SU-DHL-6 (cell line): ENCODE measurements at regions not wholly inside any gene's neighbourhood (a gene's known extent, or its start where the extent isn't known, plus 50 kb on each side); places are given as distances from the start of the nearest gene placed in this dataset.

Source experiments
- H2AFZ ChIP-seq: fragments of 200-600 bp; sonication (generic); 2 replicates; pipeline ENCODE4 v1.6.1; 2014; ENCODE audit warnings: low read depth, mild to moderate bottlenecking, moderate library complexity, mixed read lengths, antibody characterized with exemption, low read length; ENCODE audit not compliant: severe bottlenecking
- H3F3A ChIP-seq: fragments of 200-600 bp; shearing (Covaris generic); 2 replicates; pipeline ENCODE4 v1.6.0; 2016; ENCODE audit warnings: antibody characterized with exemption, mild to moderate bottlenecking; ENCODE audit not compliant: insufficient read depth
- H3K27ac ChIP-seq: fragments of 200-600 bp; sonication (generic); 2 replicates; pipeline ENCODE4 v1.5.1; 2016; ENCODE audit warnings: low read depth, mild to moderate bottlenecking, low read length, moderate library complexity, mixed read lengths
- H3K27me3 ChIP-seq: fragments of 200-600 bp; sonication (generic), shearing (Covaris generic); 2 replicates; pipeline ENCODE4 v1.6.0; 2014; ENCODE audit warnings: mild to moderate bottlenecking, low read length
- H3K36me3 ChIP-seq: fragments of 200-600 bp; sonication (generic); 2 replicates; pipeline ENCODE4 v1.6.1; 2014; ENCODE audit warnings: mild to moderate bottlenecking, low read length, mixed read lengths
- H3K4me2 ChIP-seq: fragments of 300-600, 200-600 bp; shearing (Covaris generic), sonication (generic); 2 replicates; pipeline ENCODE4 v1.6.0; 2014; ENCODE audit warnings: low read length, low read depth, mild to moderate bottlenecking; ENCODE audit not compliant: poor library complexity, severe bottlenecking
- H3K4me3 ChIP-seq: fragments of 200-600 bp; sonication (generic); 2 replicates; pipeline ENCODE4 v1.5.1; 2014; ENCODE audit warnings: antibody characterized with exemption, low read length, mild to moderate bottlenecking, mixed read lengths; ENCODE audit not compliant: insufficient read depth, poor library complexity, severe bottlenecking
- H3K79me2 ChIP-seq: fragments of 200-600 bp; sonication (generic); 2 replicates; pipeline ENCODE4 v1.6.1; 2014; ENCODE audit warnings: mild to moderate bottlenecking, low read length, moderate library complexity; ENCODE audit not compliant: insufficient read depth
- H3K9ac ChIP-seq: fragments of 200-600 bp; sonication (generic); 2 replicates; pipeline ENCODE4 v1.7.0; 2014; ENCODE audit warnings: mild to moderate bottlenecking, low read length
- H3K9me2 ChIP-seq: fragments of 200-600 bp; sonication (generic); replicated peaks from 2 replicates; pipeline ENCODE4 v1.6.1; 2014; ENCODE audit warnings: low read length; ENCODE audit not compliant: insufficient read depth
- H3K9me3 ChIP-seq: fragments of 200-600 bp; sonication (generic); 2 replicates; pipeline ENCODE4 v1.6.1; 2014; ENCODE audit warnings: low read length, mixed read lengths; ENCODE audit not compliant: insufficient read depth
- H4K20me1 ChIP-seq: fragments of 200-600 bp; sonication (generic); 2 replicates; pipeline ENCODE4 v1.6.1; 2014; ENCODE audit warnings: low read depth, mild to moderate bottlenecking, antibody characterized with exemption, low read length, moderate library complexity, mixed read lengths
- EZH2phosphoT487 ChIP-seq: fragments of 200-600 bp; sonication (generic), shearing (Covaris generic); conservative IDR thresholded peaks from 2 replicates; pipeline ENCODE4 v1.6.1; 2018; ENCODE audit warnings: mild to moderate bottlenecking, antibody characterized with exemption, low read length, moderate library complexity, mixed read lengths
- TF ChIP-seq, protein P1 (sequence below): fragments of 200-600 bp; sonication (generic); IDR thresholded peaks from one replicate; pipeline ENCODE4 v1.5.1; 2017; ENCODE audit warnings: antibody characterized with exemption, mild to moderate bottlenecking, low read length, moderate library complexity; ENCODE audit not compliant: insufficient read depth, poor library complexity, severe bottlenecking

DNA sequence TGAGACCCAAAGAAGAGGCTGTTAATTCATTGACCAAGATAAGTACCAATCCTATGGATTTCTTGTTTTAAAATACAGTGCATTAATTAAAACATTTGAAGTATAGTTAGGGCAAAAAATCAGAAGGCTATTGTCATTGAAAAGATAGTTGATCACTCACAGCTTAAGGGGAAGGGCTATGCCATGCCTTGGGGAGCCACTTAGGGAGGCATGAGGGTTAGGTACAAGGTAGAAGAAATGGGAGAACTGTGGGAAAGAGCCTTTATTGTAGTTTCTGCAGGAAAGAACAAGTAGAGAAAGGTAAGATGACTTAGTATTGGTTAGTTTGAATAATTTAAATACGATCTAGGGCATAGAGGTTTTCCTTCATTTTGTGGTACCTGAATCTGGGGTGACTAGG, 1285.5 kb upstream of the TMEFF2 start:
- H3K79me2 ChIP-seq = no peaks in the 10 kb centered on the region
- no peak overlapping the region for H3K4me3 ChIP-seq
- no peak overlapping the region for H3K4me2 ChIP-seq
- no peaks in the 10 kb centered on the region for H3K36me3 ChIP-seq
- no peaks in the 10 kb centered on the region for H3F3A ChIP-seq
- H3K9me3 ChIP-seq = no peaks in the 10 kb centered on the region
- H3K9me2 ChIP-seq = no peaks in the 10 kb centered on the region; the same call in 1 of the 2 replicates
- no peak overlapping the region for H3K27ac ChIP-seq
- no peak overlapping the region for H3K9ac ChIP-seq
- no peak overlapping the region for H2AFZ ChIP-seq
- no peaks in the 10 kb centered on the region for H3K27me3 ChIP-seq
- TF ChIP-seq EZH2phosphoT487 = no peak
- TF ChIP-seq, protein P1, sequence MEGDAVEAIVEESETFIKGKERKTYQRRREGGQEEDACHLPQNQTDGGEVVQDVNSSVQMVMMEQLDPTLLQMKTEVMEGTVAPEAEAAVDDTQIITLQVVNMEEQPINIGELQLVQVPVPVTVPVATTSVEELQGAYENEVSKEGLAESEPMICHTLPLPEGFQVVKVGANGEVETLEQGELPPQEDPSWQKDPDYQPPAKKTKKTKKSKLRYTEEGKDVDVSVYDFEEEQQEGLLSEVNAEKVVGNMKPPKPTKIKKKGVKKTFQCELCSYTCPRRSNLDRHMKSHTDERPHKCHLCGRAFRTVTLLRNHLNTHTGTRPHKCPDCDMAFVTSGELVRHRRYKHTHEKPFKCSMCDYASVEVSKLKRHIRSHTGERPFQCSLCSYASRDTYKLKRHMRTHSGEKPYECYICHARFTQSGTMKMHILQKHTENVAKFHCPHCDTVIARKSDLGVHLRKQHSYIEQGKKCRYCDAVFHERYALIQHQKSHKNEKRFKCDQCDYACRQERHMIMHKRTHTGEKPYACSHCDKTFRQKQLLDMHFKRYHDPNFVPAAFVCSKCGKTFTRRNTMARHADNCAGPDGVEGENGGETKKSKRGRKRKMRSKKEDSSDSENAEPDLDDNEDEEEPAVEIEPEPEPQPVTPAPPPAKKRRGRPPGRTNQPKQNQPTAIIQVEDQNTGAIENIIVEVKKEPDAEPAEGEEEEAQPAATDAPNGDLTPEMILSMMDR = no peak
- H4K20me1 ChIP-seq = no peaks in the 10 kb centered on the region

DNA sequence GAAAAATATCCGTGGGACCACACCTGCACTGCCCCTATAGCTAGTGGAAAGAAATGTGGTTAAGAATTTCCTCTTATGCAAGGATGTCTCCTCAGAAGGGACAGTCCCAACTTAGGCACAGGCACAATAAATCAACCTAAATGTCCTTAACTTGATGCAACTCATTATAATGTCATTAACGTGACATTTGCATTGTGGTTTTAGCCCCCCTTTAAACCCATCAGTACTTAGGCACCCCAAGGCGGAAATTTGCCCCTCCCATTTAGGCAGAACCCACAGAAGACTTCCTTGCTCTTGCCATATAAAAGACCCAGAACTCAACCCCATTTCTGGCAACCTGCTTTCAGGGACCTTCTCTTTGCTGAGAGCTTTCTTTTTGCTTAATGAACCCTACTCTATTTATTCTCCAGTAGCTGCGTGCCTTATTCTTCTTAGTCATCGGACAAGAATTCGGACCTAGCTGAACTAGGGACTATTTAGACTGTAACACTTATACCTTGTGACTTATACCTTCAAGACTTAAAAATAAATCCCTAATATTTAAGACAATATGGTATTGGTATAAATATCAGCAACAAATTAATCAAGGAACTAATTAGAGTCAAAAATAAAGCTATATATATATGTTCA, 1281.6 kb upstream of the TMEFF2 start:
- Histone ChIP-seq H3K9me2 (no peaks in the 10 kb centered on the region; the same call in 1 of the 2 replicates), H3K9me3 (no peaks in the 10 kb centered on the region), H3K4me2 (no peak overlapping the region), H4K20me1 (no peaks in the 10 kb centered on the region), H3K27ac (peak overlapping the region; percentile 36; the same call in 1 of the 2 replicates), H2AFZ (no peak overlapping the region), H3K9ac (no peak overlapping the region), H3K4me3 (no peak overlapping the region), H3F3A (no peaks in the 10 kb centered on the region), H3K27me3 (no peaks in the 10 kb centered on the region), H3K36me3 (no peaks in the 10 kb centered on the region), H3K79me2 (no peaks in the 10 kb centered on the region)
- TF ChIP-seq, protein P1 = no peak
- TF ChIP-seq EZH2phosphoT487 = no peak

DNA sequence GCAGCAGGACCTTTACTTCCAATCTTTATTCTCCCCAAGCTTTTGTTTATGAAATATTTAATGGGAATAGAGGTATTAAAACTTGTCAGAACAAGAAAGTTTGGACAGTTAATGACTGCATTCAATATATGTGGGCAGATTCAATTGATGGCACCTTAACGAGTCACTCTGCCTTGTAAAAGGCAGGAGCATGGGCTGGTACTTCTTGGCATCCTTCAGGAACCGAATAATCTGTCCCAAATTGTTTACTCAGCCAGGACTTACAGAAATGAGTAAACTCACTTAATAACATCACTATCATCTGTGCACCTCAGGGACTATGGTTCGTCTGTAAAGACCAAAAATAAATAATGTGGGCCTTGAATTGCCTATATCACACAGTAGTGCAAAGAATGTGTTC, 1280.3 kb upstream of the TMEFF2 start:
- Histone ChIP-seq H4K20me1 (no peaks in the 10 kb centered on the region), H2AFZ (no peak overlapping the region), H3K9ac (no peak overlapping the region), H3K9me2 (no peaks in the 10 kb centered on the region), H3K79me2 (no peaks in the 10 kb centered on the region), H3K27me3 (no peaks in the 10 kb centered on the region), H3K4me3 (no peak overlapping the region), H3K9me3 (no peaks in the 10 kb centered on the region), H3K27ac (no peak overlapping the region), H3K4me2 (no peak overlapping the region), H3K36me3 (no peaks in the 10 kb centered on the region), H3F3A (no peaks in the 10 kb centered on the region)
- TF ChIP-seq, protein P1 = no peak
- TF ChIP-seq EZH2phosphoT487 = no peak

DNA sequence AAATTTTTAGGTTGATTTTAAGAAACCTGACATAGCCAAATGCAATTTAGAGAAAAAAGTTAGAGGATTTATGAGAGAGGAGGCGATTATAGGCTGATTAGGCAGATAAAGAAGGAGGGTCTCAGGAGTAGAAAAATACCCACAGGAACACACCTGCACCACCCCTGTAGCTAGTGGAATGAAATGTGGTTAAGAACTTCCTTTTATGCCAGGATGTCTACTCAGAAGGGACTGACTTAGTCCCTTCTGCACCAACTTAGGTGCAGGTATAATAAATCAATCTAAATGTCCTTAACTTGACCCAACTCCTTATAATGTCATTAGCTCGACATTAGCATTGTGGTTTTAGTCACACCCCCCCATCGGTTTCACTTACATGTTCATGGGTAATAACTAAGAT, 1274.5 kb upstream of the TMEFF2 start:
- H3K9me2 ChIP-seq = no peaks in the 10 kb centered on the region
- H3K4me3 ChIP-seq = no peak overlapping the region
- no peak for TF ChIP-seq EZH2phosphoT487
- TF ChIP-seq, protein P1 = no peak
- H3K4me2 ChIP-seq = no peak overlapping the region
- no peaks in the 10 kb centered on the region for H3K27me3 ChIP-seq
- H3K36me3 ChIP-seq = no peaks in the 10 kb centered on the region
- H2AFZ ChIP-seq = no peak overlapping the region
- H3K27ac ChIP-seq = no peak overlapping the region
- no peaks in the 10 kb centered on the region for H4K20me1 ChIP-seq
- H3K9ac ChIP-seq = no peak overlapping the region
- no peaks in the 10 kb centered on the region for H3K79me2 ChIP-seq
- H3F3A ChIP-seq = no peaks in the 10 kb centered on the region
- H3K9me3 ChIP-seq = 0 out of 2 replicates have a peak, but pooled peaks cover 4% of the 10 kb centered on the region
